ENCODE measurements at regions not wholly inside any gene's neighbourhood (a gene's known extent, or its start where the extent isn't known, plus 50 kb on each side); places are given as distances from the start of the nearest gene placed in this dataset.

GRCh38 chr2:65666156-65666725 lies 233.8 kb upstream of the SPRED2 start:
- H3K27me3 Mint-ChIP-seq, result peaks cover 6% of the 10 kb centered on the region
- no peak overlapping the region for H3K27ac Mint-ChIP-seq
- no peak overlapping the region for H3K4me3 Mint-ChIP-seq
- H3K36me3 Mint-ChIP-seq, result no peaks in the 10 kb centered on the region
- POLR2A ChIA-PET, result no interaction called here
- DNase-seq (no peak), ATAC-seq (ENCODE audit: low read depth) (peak; percentile 39)
- H3K4me1 Mint-ChIP-seq, result peaks cover 8% of the 10 kb centered on the region
- peaks cover 4% of the 10 kb centered on the region for H3K9me3 Mint-ChIP-seq

- Mint-ChIP-seq H3K36me3 (no peaks in the 10 kb centered on the region), H3K27me3 (peaks cover 6% of the 10 kb centered on the region), H3K9me3 (peaks cover 4% of the 10 kb centered on the region), H3K4me3 (no peak overlapping the region), H3K27ac (no peak overlapping the region), H3K4me1 (peaks cover 8% of the 10 kb centered on the region)
- no peak for ATAC-seq (ENCODE audit: low read depth)
- POLR2A ChIA-PET, result no interaction called here
- DNase-seq, result no peak
These were observed 232.5 kb upstream of the SPRED2 start for GRCh38 chr2:65664931-65665330.

GRCh38 chr2:65663831-65664407 lies 231.5 kb upstream of the SPRED2 start:
- DNase-seq (no peak), ATAC-seq (ENCODE audit: low read depth) (no peak)
- POLR2A ChIA-PET, result no interaction called here
- Mint-ChIP-seq H3K36me3 (no peaks in the 10 kb centered on the region), H3K4me3 (no peak overlapping the region), H3K27ac (no peak overlapping the region), H3K4me1 (peaks cover 8% of the 10 kb centered on the region), H3K27me3 (peaks cover 6% of the 10 kb centered on the region), H3K9me3 (peaks cover 4% of the 10 kb centered on the region)

GRCh38 chr2:65662654-65663432 lies 230.4 kb upstream of the SPRED2 start:
- no peak overlapping the region for H3K27ac Mint-ChIP-seq
- H3K36me3 Mint-ChIP-seq, result no peaks in the 10 kb centered on the region
- H3K9me3 Mint-ChIP-seq, result no peaks in the 10 kb centered on the region
- ATAC-seq (ENCODE audit: low read depth) (no peak), DNase-seq (no peak)
- H3K27me3 Mint-ChIP-seq, result peaks cover 6% of the 10 kb centered on the region
- POLR2A ChIA-PET, result no interaction called here
- H3K4me1 Mint-ChIP-seq, result peaks cover 8% of the 10 kb centered on the region
- no peak overlapping the region for H3K4me3 Mint-ChIP-seq

- Mint-ChIP-seq H3K4me1 (peaks cover 8% of the 10 kb centered on the region), H3K27ac (no peak overlapping the region), H3K4me3 (no peak overlapping the region), H3K36me3 (no peaks in the 10 kb centered on the region), H3K27me3 (peaks cover 6% of the 10 kb centered on the region), H3K9me3 (no peaks in the 10 kb centered on the region)
- DNase-seq (no peak), ATAC-seq (ENCODE audit: low read depth) (no peak)
- POLR2A ChIA-PET, result no interaction called here
These were observed 229.7 kb upstream of the SPRED2 start for GRCh38 chr2:65661980-65662653.

GRCh38 chr2:65660340-65660739 lies 227.9 kb upstream of the SPRED2 start:
- ATAC-seq (ENCODE audit: low read depth), result no peak
- H3K36me3 Mint-ChIP-seq, result no peaks in the 10 kb centered on the region

GRCh38 chr2:65658881-65659280 lies 226.5 kb upstream of the SPRED2 start:
- H3K27ac Mint-ChIP-seq, result no peak overlapping the region
- H3K4me1 Mint-ChIP-seq, result no peaks in the 10 kb centered on the region
- no peaks in the 10 kb centered on the region for H3K36me3 Mint-ChIP-seq
- ATAC-seq (ENCODE audit: low read depth), result no peak
- H3K27me3 Mint-ChIP-seq, result peaks cover 6% of the 10 kb centered on the region
- no peaks in the 10 kb centered on the region for H3K9me3 Mint-ChIP-seq
- POLR2A ChIA-PET, result no interaction called here
- no peak overlapping the region for H3K4me3 Mint-ChIP-seq
- no peak for DNase-seq

More at GRCh38 chr2:65660340-65660739, 227.9 kb upstream of the SPRED2 start:
- no peaks in the 10 kb centered on the region for H3K4me1 Mint-ChIP-seq
- H3K27ac Mint-ChIP-seq, result no peak overlapping the region
- H3K4me3 Mint-ChIP-seq, result no peak overlapping the region
- POLR2A ChIA-PET, result no interaction called here
- H3K27me3 Mint-ChIP-seq, result peaks cover 6% of the 10 kb centered on the region
- no peak for DNase-seq
- H3K9me3 Mint-ChIP-seq, result no peaks in the 10 kb centered on the region

- Mint-ChIP-seq H3K27me3 (peaks cover 6% of the 10 kb centered on the region), H3K4me3 (no peak overlapping the region), H3K36me3 (no peaks in the 10 kb centered on the region), H3K4me1 (no peaks in the 10 kb centered on the region), H3K9me3 (no peaks in the 10 kb centered on the region), H3K27ac (no peak overlapping the region)
- POLR2A ChIA-PET, result no interaction called here
- ATAC-seq (ENCODE audit: low read depth) (no peak), DNase-seq (no peak)
These were observed 225.9 kb upstream of the SPRED2 start for GRCh38 chr2:65658266-65658665.

GRCh38 chr2:65656160-65656718 lies 223.8 kb upstream of the SPRED2 start:
- no peak overlapping the region for H3K27ac Mint-ChIP-seq
- H3K27me3 Mint-ChIP-seq, result no peaks in the 10 kb centered on the region
- no peaks in the 10 kb centered on the region for H3K36me3 Mint-ChIP-seq
- no peaks in the 10 kb centered on the region for H3K4me1 Mint-ChIP-seq
- no peaks in the 10 kb centered on the region for H3K9me3 Mint-ChIP-seq
- POLR2A ChIA-PET, result no interaction called here
- H3K4me3 Mint-ChIP-seq, result no peak overlapping the region
- ATAC-seq (ENCODE audit: low read depth) (no peak), DNase-seq (no peak)

- DNase-seq (no peak), ATAC-seq (ENCODE audit: low read depth) (no peak)
- Mint-ChIP-seq H3K36me3 (no peaks in the 10 kb centered on the region), H3K4me3 (no peak overlapping the region), H3K27me3 (peaks cover 2% of the 10 kb centered on the region), H3K4me1 (no peaks in the 10 kb centered on the region), H3K27ac (no peak overlapping the region), H3K9me3 (no peaks in the 10 kb centered on the region)
- POLR2A ChIA-PET, result no interaction called here
These were observed 222.6 kb upstream of the SPRED2 start for GRCh38 chr2:65655000-65655399.

GRCh38 chr2:65654496-65654895 lies 222.1 kb upstream of the SPRED2 start:
- POLR2A ChIA-PET, result no interaction called here
- H3K27me3 Mint-ChIP-seq, result peaks cover 2% of the 10 kb centered on the region
- no peaks in the 10 kb centered on the region for H3K36me3 Mint-ChIP-seq
- H3K9me3 Mint-ChIP-seq, result no peaks in the 10 kb centered on the region
- DNase-seq, result no peak
- H3K4me1 Mint-ChIP-seq, result no peaks in the 10 kb centered on the region
- H3K27ac Mint-ChIP-seq, result no peak overlapping the region
- no peak overlapping the region for H3K4me3 Mint-ChIP-seq
- ATAC-seq (ENCODE audit: low read depth), result no peak

- Mint-ChIP-seq H3K36me3 (no peaks in the 10 kb centered on the region), H3K4me3 (no peak overlapping the region), H3K4me1 (no peaks in the 10 kb centered on the region), H3K27me3 (peaks cover 2% of the 10 kb centered on the region), H3K9me3 (no peaks in the 10 kb centered on the region), H3K27ac (no peak overlapping the region)
- POLR2A ChIA-PET, result no interaction called here
- ATAC-seq (ENCODE audit: low read depth) (no peak), DNase-seq (no peak)
These were observed 219.7 kb upstream of the SPRED2 start for GRCh38 chr2:65652066-65652465.

- no peak overlapping the region for H3K27ac Mint-ChIP-seq
- POLR2A ChIA-PET, result no interaction called here
- no peak overlapping the region for H3K4me3 Mint-ChIP-seq
- ATAC-seq (ENCODE audit: low read depth), result no peak
- no peaks in the 10 kb centered on the region for H3K4me1 Mint-ChIP-seq
- no peaks in the 10 kb centered on the region for H3K9me3 Mint-ChIP-seq
- no peaks in the 10 kb centered on the region for H3K36me3 Mint-ChIP-seq
- H3K27me3 Mint-ChIP-seq, result peaks cover 2% of the 10 kb centered on the region
- no peak for DNase-seq
These were observed 217.6 kb upstream of the SPRED2 start for GRCh38 chr2:65649811-65650589.

All from activated naive CD8-positive, alpha-beta T cell treated with anti-CD3 and anti-CD28 coated beads, Interleukin-2, amount 10 ng/mL, durations not matched to agents 7 days and 5 days (primary cell).